ENCODE measurements at regions not wholly inside any gene's neighbourhood (a gene's known extent, or its start where the extent isn't known, plus 50 kb on each side); places are given as distances from the start of the nearest gene placed in this dataset.

- TF ChIP-seq CTCF (IDR thresholded peaks at IDR 0.05) (no peak), POLR2AphosphoS5 (IDR thresholded peaks at IDR 0.05; ENCODE audit: low read depth, low read length) (no peak), REST (IDR thresholded peaks at IDR 0.05; ENCODE audit: insufficient read depth in 1 of 2, low read depth in 2 of 2, low read length in 1 of 2) (no peak), SIN3A (IDR thresholded peaks at IDR 0.05; ENCODE audit: borderline replicate concordance, insufficient read depth, low read depth, low read length) (no peak)
Observed at GRCh38 chr4:159416073-159416472, 313.2 kb downstream of the RAPGEF2 start.

Measured in Panc1 (cell line).